Hematopoietic multipotent progenitor cell treated with erythropoietin and hydrocortisone succinate and interleukin-3 and kit ligand, for 4 days (in vitro differentiated cells): ENCODE measurements at regions not wholly inside any gene's neighbourhood (a gene's known extent, or its start where the extent isn't known, plus 50 kb on each side); places are given as distances from the start of the nearest gene placed in this dataset.

Experiments
- DNase-seq: peaks from one replicate; pipeline ENCODE4 v3.0.0-alpha.2; 2015

- DNase-seq: peak; percentile 86
These were observed 243.2 kb upstream of the GSE1 start for GRCh38 chr16:85369741-85370528.

DNA sequence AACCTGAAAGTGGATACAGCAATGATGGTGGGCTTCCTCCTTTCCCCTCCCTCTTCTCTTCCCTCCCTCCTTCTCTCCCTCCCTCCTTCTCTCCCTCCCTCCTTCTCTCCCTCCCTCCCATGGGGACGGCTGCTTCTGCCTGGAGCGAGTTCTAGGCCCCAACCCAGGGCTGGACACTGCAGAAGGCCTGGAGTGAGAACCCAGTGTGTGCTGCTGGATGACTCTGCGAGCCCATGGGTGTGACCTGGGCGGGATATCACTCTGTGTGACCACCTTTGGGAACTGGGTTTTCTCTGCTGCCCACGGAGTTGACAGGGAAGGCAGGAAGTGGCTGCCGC lies 242.6 kb upstream of the GSE1 start:
- no peak for DNase-seq

GRCh38 chr16:85370881-85371651 lies 242.1 kb upstream of the GSE1 start:
- peak; percentile 96 for DNase-seq

GRCh38 chr16:85371948-85372347 lies 241.2 kb upstream of the GSE1 start:
- no peak for DNase-seq

DNA sequence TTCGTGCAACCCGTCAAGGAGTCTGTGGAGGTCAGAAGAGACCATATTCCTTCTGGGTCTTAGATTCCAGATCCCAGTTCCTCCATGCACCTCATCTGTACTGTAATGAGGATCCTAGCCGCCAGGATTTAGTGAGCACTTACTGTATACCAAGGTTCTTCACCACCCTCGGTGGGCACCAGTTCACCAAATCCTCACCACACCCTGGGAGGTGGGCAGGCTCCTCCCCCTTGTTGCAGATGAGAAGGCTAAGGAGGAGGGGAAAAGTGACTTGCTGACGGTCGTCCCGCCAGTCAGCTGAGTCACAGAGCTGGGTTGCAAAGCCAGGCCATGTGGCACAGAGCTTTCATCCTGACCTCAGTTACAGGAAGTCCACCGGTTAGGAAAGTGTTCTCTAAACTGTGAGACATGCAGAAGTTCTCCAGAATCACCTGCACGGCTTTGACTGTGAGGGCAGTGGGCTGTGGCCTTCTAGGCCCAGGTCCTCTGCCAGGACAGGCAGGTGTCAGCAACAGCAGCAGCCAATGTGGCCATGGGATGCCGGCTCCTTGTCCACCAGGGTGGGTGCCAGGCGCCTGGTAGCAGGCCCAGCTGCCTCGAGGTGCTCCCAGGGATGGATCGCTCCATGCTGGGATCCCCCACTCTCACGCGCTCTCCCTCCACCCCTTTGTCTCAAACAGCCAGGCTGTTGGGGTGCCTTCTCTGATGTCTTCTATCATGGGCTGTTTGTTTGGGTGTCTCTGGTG lies 240.3 kb upstream of the GSE1 start:
- peak; percentile 94 for DNase-seq

DNA sequence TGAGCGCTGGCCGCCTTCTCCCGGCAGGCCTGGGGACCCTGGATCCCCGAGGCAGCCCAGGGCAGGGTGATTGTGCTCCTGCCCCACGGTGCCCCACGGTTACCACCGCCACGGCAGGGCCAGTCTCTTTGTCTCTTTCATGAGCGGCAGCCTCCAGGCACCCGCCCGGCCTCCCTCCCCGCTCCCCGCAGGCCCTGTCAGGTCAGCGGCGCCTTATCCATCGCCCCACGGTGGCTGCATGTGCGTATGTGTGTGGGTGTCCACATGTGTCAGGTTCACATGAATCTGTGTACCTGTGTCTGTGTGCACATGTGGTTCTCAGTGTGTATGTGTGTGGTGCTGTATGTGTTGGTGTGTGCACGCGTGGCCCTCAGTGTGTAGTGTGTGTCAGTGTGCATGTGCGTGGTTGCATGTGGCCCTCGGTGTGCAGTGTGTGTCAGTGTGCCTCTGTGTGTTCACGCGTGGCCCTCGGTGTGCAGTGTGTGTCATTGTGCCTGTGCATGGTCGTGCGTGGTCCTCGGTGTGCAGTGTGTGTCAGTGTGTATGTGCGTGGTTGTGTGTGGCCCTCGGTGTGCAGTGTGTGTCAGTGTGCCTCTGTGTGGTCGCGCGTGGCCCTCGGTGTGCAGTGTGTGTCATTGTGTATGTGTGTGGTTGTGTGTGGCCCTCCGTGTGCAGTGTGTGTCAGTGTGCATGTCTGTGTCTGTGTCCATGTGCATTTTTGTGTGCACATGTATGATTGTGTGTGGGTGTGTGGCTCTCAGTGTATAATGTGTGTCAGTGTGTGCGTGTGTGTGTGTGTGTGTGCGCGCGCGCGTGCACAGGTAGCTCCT lies 239.2 kb upstream of the GSE1 start:
- DNase-seq: peak; percentile 42

- peak; percentile 55 for DNase-seq
These were observed 238.6 kb upstream of the GSE1 start for GRCh38 chr16:85374571-85374872.

- DNase-seq: no peak
These were observed 237.8 kb upstream of the GSE1 start for GRCh38 chr16:85375282-85375681.

- peak; percentile 48 for DNase-seq
These were observed 236.6 kb upstream of the GSE1 start for GRCh38 chr16:85376292-85377095.

DNA sequence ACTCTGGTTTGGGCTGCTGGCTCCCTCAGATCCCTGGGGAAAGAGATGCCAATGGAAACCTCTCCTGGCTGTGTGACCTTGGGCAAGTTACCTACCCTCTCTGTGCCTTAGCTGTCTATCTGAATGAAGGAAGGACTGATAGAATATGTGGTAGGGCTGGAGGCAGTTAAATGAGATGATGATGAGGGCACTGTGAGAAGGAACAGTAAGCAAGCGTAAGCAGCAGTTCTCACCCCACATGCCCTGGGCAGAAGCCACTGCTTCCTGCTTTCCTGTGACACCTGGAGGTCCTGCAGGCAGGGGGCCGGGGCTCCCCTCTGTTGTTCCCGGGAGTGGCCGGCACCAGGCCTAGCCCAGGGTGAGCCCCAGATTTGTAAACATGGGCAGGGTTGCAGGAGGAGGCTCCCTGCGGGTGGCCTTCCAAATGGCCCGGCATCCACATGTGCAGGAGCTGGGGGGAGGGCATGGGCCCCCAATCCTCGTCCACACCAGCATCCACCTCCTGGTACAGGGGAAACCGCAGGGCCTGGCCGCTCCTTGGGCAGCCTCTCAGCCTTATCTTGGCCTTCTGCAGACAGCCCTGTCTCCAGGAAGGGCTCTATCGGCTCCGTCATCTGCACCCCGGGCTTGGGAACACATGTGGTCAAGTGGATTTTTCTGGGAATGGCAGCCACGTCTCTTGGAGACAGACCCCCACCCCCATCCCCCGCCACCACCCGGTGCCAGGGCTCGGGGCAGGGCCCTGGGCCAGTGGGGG lies 235.6 kb upstream of the GSE1 start:
- DNase-seq: peak; percentile 98

DNA sequence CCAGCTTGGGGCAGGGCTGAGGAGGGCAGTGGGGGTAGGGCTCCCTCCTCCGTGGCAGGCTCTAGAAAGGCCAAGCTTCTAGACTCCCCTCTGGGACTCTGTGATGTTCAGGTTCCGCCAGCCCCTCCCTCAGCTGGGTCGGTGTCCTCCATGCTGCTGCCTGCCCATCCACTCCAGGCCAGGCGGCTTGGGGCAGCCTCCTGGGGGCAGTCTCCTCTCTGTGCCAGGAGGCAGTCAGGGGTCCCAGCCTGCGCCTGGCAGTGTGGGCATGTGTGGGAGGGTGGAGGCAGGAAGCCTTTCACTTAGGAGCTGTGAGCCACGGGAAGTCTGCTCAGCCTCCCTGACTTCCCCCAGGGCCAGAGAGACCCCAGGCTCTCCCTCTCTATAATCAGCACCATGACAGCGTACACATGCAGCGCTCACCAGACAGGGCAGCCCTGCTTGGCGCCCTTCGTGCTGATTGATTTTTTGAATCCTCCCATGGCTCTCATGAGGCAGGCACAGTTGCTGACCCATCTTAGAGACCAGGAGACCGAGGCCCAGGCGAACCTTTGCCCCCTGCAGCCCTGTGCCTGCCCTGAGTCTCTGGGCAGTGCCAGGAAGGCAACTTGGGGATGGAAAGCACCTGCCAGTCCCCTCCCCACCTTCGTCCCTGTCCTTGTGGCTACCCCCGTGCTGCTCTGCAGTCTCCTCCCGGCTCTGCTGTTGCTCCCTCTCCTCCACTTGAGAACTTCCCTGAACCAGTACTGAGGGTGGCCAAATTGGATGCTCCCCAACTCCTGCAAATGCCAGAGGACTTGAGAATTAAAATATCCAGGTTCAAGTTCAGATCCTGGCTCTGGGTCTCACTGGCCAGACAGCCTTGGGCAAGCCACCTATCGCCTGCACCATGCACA lies 234.7 kb upstream of the GSE1 start:
- no peak for DNase-seq

- peak; percentile 42 for DNase-seq
These were observed 233.8 kb upstream of the GSE1 start for GRCh38 chr16:85379041-85380001.

DNA sequence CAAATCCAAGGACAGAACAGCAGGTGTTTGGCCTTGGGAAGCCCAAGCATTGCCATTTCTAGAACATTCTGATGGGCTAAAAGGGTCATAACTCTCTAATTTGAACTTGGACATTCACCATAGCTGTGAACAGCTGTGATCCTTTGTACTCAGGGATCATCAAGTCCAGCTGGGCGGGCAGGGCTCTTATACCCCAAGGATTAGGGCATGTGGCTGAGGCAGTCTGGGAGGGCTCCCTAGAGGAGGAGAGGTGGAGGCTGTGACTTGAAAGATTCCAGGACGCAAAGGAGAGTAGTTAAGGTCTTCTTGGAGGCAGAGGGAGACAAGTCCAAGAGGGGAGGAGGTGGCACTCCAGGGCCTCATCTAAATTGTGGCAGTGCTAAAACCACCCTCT lies 233.1 kb upstream of the GSE1 start:
- no peak for DNase-seq

GRCh38 chr16:85380905-85381737 lies 232.0 kb upstream of the GSE1 start:
- no peak for DNase-seq

DNA sequence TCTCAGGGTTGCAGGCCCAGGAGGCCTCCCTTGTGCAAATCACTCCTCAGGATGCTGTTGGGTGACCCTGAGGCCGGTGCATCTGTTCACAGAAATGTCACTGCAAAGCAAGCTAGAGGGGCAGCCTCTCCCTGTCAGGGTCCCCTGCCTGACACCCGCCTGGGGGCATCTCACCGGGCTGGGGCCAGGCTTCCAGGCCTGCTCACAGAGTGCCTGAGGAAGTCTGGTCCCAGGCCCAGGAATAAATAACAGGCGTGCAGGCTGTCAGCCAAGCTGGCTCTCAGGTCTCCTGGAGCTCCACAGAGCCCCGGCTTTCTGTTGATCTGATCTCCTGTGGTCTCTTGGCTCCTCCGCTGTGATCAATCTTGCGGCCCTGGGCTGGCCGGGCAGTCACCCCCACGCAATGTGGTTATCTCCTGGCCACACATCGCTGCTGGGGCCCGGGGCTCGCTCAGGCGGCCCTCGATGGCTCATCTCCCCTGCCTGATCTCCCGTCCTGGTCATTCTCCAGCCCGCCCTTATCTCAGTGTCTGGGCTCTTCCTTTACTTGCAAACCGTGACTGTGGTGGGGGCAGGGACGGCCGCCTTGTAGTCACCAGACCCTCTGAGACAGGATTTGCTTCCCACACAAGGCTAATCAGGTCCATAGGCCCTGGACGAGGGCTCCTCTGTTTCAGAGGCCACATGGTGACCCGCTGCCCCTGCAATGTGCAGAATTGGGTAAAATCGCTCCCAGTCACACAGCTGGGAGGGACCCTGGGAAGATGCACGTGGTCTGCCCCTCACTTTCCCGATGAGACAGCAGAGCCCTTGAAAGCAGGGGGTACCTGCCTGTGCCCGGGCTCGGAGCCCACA lies 231.2 kb upstream of the GSE1 start:
- DNase-seq: peak; percentile 98

GRCh38 chr16:85382717-85383118 lies 230.4 kb upstream of the GSE1 start:
- DNase-seq: no peak
